Posterior cingulate gyrus (tissue), 11 donors: ENCODE measurements at regions not wholly inside any gene's neighbourhood (a gene's known extent, or its start where the extent isn't known, plus 50 kb on each side); places are given as distances from the start of the nearest gene placed in this dataset.
"Not testable (repeated sequence)": the region's sequence is repeated elsewhere in the genome, so short reads cannot be mapped to it uniquely, and the experiment has no call there.

Source experiments
- DNase-seq, 10 donors: peaks; one replicate each; pipeline versions ENCODE4 v3.0.0 to v3.0.0-alpha.2; 2020 to 2021; ENCODE audit warnings: mixed read lengths in 3 of 10
- intact Hi-C: fragments of 100-400 bp; cut with DNase I; formaldehyde crosslinking; loops from one replicate; pipeline ENCODE4 v1.15.1; 2023

DNA sequence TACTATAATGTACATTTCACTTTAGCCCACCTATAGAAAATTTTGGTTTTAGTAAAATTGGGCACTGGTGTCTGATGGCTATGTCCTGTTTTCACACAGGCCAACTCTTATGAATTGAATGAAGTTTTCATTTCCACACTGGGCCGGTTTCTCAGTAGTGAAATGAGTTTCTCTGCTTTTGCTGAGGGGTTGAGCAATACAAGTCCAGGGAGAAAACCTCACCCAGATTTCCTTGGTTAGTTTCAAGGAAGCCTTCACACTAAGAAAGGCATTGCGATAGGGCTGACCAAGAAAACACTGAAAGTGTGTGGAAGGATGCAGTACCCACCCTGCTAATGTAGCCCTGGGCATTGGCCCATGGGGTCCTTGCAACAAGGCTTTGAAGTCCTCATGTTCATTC, 331.5 kb upstream of the CFAP20DC start:
- DNase-seq, result peak in 1 of 10 donors; percentile 19
- intact Hi-C loops, result no loop called here

DNA sequence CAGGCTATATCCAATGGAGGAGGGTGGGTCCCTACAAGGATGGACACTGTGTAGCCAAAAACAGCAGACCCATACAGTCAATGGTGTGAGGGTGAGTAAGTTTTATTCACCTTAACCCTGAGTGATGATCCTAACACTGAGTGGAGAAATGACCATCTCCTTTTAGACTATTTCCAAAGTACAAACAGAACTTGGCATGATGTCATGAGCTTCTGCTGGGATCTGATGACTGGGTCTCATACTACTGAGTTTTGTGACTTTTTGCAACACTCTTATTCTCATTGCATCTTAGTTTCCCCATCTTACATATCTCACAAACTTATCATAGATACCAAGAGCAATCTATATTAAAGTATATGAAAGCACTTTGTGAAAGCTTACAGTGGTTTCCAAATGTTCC, 330.3 kb upstream of the CFAP20DC start:
- intact Hi-C loops, result no loop called here
- DNase-seq, result no peak

DNA sequence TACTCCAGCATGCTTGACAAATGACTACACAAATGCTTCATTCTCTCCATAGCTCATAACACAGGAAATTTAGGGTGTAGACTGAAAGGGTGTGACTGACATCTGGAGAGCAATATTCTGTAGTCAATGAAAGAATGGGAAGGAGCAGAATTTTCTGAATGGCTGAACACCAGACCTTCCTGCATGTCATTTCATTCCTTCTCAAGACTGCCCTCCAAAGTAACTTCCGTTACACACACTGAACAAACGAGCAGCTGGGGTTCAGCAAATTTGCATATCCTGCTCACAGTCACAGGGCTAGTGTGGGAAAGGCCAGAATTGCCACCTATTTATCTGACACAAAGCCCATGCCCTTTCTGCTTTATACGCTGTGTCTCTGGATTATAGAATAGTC, 325.0 kb upstream of the CFAP20DC start:
- intact Hi-C loops, result no loop called here
- no peak for DNase-seq

DNA sequence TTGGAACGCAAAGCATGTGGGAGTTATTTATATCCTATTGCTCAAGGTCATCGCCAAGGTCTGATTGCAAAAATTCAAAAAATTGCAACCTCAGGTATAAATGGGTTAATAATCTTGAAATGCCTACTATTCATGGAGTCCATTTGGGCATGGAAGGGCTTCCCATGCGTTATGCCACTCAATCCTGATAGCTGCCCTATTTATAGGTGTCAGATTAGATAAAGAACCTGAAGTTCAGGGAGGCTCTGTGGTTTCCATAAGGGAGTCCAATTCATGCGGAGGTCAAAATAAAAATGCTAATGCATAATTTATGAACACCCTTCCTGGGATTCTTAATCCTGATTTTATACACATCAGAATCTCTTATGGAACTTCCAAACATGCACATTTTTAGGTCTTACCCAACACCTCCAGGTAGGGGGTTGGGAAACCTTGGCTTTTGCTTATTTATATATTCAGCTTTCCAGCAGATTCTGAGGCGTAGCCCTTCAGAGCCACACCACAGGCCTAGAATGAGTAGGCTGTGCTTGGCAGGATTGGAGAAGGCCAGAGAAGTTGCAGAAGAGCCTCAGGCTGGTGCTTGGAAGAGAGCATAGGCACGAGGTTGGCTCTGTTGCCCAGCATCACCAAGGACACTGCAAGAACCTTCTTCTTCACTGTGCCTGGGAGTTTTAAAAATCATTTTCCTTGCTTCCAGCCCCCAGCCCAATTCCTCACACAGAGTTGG, 324.4 kb upstream of the CFAP20DC start:
- intact Hi-C loops, result no loop called here
- no peak for DNase-seq

DNA sequence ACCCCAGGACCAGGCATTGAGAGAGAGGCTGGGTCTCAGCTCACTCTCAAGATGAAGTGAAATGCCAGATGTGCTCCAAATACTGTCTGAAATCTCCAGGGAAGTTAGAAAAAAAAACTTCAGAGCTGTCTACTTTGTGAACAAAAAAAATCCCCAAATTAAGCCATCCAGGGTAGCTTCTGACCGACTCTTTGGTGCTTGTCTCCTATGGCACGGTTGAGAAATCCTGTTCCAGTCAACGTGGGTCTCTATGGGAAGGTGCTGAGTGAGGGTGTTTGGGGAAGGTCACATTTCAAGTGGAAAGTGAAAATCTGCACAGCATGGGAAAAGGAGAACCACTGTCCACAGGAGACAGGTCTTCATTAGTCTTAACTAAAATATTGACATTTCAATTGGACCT, 322.5 kb upstream of the CFAP20DC start:
- DNase-seq, result no peak
- intact Hi-C loops, result no loop called here

DNA sequence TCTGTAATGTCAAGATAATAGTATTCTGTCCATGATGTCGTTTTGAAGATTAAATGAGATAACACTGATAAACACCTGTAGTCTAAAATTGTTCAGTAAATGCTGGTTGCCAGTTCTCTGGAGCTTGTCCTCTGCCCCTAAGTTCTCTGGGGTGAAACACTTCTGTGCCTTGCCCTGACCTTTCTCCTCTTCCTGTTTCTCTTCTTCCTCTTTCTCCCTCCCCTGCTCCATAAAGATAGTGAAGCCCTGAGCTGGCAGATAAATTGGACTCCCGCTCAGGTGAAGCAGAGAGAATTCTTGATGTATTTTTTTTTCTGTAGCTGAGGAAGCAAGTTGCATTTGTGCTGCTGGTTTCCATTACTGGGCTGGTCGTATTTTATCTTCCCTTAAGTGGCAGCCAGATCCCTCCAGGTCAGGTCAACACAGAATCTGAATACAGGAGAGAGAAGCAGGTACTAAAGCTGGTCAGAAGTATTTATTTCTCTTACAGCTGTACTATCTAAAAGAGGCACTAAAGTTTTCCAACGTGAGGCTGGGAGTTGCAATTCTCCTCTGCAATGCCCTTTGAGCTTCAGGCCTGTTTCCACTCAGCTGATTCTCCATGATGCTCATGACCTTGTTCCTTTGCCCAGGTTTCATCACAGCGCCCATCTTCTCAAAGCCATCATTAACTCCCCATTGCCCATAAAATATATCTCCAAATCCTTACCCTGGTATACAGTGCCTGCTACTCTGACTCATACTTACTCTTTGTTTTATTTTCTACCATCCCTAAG, 319.3 kb upstream of the CFAP20DC start:
- intact Hi-C loops, result no loop called here
- no peak for DNase-seq

DNA sequence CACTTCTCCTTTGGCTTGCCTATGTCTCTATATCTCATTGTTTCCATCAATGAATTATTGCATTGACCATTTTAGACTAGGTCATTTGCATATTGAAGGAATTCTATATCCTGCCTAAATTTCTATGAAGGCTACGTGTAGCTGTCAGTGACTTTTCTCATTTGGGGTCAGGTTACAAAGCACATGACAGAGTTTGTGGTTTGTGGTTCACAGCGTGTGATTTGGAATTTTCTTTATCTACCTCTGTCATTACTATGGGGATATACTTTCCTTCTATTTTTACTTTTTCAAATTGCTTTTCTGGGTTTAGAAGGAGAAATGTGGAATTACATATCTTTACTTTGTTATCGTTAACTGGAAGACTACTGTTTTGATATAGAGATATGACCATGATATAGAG, 317.3 kb upstream of the CFAP20DC start:
- intact Hi-C loops, result no loop called here
- DNase-seq, result no peak

DNA sequence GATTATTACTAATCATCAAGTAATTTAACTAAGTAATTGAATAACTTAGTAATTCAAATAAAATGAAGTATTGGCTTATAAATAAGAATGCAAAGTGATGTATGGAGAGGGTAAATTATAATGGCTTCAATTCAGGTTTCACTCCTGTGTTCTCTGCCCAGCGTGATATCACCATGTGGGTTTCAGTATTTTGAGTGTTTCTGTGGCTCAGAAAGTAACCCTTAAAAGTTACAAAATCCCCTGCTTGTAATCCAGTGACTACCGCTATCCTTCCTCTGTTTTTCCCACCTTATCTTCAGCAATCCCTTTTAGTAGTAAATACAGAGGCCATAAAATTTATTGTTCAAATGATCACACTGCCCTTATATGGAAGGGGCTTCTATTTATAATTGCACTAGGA, 316.4 kb upstream of the CFAP20DC start:
- intact Hi-C loops, result no loop called here
- DNase-seq, result no peak

DNA sequence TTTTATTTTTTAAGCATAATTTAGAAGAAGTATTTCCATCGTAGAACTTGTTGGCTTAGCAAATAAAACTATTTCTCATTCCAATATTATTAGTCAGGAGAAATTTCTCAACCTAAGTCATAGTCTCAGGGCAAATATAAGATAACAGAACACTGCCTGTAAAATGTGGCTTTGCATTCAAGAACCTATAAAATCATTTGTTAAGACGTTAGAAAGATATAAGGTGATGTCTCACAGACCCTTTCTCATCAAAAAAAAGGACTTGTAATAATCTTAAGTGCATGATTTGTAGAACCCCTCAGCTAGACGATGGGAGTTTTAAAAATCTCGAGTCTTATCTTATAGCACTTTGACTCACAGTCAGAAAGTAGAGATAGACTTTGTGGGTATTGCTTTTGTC, 314.7 kb upstream of the CFAP20DC start:
- intact Hi-C loops, result no loop called here
- DNase-seq, result no peak

DNA sequence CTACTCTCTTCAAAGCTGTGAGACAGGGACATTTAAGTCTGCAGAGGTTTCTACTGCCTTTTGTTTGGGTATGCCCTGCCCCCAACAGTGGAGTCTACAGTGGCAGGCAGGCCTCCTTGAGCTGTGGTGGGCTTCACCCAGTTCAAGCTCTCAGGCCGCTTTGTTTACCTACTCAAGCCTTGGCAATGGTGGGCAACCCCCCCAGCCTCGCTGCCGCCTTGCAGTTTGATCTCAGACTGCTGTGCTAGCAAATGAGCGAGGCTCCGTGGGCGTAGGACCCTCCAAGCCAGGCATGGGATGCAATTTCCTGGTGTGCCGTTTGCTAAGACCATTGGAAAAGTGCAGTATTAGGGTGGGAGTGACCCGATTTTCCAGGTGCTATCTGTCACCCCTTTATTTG, 310.5 kb upstream of the CFAP20DC start:
- peak in 1 of 10 donors; percentile 72 for DNase-seq

DNA sequence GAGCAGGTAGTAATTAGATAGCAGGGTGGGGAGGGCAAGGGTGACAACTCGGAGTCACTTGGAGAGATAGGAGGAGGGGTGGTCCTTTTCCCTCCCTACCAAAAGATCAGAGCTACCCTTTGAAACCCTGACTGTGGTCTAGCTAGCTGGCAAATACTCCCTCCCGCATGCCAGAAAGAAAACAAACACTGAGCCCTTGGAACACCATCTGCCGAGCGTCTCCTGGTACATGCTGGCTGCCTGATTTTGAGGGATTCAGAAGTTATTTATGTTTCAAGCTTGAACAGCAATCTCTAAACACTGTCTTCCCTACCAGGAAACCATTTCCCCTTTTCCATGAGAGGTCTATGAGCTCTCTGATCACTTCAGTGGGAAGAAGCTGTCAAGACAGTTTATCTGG, 291.6 kb upstream of the CFAP20DC start:
- intact Hi-C loops, result no loop called here
- peak in 3 of 10 donors; percentile 10 to 71 (median 16) for DNase-seq

More for the DNA sequence above, 310.5 kb upstream of the CFAP20DC start:
- intact Hi-C loops, result not testable (repeated sequence)

DNA sequence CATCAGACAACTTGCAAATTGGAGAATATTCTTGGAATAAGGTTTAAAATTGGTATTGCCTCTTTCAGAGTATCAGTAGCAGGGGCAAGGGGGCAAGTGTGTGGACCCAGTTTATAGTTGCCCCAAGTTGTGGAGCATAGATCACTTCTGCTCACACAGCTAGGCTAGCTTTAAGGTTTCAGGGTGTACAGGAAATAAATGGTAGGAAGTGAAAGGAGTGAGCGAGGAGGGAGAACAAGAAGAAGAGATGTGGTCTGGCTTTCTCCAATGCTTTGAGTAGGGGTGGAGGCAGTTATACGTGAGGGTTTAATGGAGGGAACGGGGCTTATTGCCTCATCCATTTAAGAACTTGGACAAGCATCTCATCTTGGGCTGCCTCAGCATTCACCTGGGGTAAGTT, 290.0 kb upstream of the CFAP20DC start:
- DNase-seq, result no peak
- intact Hi-C loops, result no loop called here

DNA sequence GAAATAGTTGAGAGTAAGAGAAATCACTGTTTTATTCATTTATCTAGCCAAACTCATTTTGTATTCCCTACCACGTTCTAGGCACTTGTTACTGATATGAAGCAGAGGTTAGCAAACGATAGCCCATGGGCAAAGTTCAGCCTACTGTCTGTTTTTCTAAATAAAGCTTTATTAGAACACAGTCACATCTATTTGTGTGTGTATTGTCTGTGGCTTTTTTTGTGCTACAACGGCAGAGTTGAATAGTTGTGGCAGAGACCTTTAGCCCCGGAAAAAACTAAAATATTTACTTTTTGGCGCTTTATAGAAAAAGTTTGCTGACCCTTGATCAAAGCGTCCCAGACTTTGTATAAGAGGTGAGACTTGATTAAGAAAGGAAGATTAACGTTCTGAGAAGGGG, 289.1 kb upstream of the CFAP20DC start:
- DNase-seq, result no peak
- intact Hi-C loops, result no loop called here

DNA sequence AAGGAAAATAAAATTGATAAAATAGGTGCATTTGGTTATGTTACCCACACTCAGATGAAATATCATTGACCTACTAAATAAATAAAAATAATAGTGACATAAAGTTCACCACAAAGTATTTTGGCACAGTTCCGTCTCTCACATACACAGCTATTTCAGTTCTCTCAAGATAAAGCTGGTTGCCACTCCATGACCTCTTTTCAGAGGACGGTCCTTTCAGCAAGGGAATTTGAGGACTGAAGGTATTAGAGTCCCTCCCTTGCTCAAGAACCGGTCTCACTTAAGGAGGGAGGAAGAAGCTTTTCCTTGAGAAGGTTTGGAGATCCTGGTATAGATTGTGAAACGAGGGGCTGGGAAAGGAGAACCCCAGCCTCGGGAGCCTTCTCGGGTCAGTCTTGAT, 285.5 kb upstream of the CFAP20DC start:
- intact Hi-C loops, result no loop called here
- no peak for DNase-seq

DNA sequence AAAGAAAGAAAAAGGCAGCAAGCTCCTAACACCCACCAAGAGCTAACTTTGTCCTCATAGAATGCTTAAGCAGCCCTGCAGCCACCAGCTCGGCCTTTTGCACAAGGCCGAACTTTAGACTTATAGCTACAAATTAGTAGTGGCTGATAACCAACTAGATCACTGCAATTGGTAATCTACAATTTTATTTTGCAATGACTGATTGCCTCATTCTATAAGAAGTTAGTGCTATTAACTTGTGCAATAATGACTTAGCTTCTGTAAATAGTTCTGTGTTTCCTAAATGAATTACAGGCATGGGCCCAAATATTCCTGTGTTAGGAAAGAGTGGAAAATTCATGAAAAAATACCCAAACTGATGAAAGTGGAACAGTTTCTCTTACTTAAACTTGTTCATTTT, 284.8 kb upstream of the CFAP20DC start:
- DNase-seq, result no peak
- intact Hi-C loops, result no loop called here

DNA sequence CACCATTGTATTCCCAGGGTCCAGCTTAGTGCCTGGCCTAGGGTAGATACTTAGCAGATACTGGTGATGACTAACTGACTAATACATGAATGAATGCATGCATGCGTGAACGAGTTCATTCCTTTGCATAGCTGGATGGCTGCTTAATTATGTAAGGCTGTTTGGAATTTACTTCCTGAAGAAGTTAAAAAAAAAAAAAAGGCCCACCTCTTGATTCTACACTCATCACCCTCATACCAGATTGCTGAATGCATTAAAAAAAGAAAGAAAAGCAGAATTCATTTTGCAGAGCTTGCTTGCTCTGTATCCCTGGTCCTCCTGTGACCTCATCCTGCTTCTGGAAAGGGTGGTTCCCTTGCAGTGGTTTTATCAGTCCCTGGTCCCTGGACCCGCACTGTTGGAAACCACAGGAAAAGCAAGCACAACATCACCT, 277.6 kb upstream of the CFAP20DC start:
- DNase-seq, result no peak
- intact Hi-C loops, result no loop called here

DNA sequence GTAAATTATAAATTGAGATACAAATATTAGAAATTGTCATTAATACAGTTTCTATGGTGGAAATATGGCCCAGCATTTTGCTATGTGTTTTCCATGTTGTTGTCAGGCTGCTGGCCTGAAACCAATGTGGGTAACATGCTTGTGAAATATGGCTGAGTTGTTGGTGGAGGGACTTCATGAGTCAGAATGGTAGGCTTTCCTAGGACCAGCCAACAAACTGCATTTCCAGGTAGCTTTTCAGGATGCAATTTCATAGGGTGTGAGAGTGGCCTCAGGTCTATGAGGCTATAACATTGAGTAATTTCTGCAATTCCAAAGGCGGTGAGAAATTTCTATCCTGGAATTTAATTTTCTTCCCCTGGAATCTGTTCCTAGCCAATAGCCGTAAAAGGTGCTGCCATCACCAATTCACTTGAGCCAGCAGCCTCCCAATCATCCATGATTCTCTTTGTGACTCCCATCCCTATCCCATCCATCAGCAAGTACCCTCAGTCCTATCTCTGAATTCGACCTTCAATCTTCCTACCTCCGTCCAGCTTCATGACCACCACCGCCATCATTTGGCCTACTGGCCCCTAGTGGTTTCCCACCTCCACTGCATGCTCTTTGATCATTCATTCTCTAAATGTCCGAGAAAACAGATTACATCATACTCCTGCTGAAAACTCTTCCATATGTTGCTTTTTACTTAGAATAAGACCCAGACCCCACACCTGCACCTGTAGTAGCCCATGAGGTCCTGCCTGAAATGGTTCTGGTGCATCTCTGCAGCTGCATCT, 276.6 kb upstream of the CFAP20DC start:
- intact Hi-C loops, result no loop called here

DNA sequence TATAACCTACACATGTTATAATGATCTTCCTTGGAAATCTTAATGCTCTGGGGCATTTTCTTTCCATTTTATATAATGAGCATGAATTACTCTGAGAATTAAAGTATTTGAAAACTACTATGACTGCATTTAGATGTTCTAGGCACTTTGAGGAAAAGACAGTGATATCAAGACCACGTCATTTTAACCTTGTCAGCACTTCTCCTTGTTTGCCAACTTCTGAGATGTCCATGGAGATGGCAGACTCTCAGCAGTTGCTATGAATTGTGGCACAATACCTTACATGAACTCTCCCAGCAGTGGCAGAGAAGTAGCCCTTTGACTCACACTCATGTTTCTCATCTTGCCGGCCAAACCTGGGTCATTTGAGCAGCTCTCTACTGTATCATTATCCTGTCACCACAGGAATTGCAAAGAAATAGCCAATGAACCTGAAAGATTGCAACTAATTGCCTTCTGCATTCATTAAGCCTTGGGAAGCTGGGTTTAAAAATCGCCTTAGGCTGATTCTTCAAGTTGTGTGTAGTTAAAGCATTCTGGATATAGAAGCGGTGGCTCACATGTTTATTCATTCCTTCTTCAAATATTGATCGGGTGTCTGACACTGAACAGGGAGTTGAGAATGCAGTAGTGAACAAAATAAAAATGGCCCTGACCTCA, 272.2 kb upstream of the CFAP20DC start:
- no peak for DNase-seq
- intact Hi-C loops, result no loop called here

More for the DNA sequence above, 276.6 kb upstream of the CFAP20DC start:
- DNase-seq, result no peak

DNA sequence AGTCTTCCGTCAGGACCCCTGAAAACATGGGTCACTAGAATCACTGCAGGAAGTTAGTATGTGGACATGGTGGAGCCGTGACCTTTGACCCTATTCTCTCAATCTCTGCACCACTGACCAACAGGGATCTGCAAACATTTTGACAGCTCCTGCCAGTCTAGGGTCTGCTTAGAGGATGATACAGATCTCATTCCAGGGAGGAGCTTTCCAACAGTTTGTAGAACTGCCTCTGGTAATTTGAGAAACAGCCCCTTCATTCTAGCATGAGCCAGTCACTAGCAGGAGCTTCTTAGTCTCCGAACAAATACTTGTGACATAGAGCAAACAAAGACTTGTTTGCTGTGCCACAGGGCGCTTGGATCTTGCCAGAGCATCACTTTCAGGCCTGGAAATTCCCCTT, 270.3 kb upstream of the CFAP20DC start:
- no peak for DNase-seq
- intact Hi-C loops, result no loop called here

DNA sequence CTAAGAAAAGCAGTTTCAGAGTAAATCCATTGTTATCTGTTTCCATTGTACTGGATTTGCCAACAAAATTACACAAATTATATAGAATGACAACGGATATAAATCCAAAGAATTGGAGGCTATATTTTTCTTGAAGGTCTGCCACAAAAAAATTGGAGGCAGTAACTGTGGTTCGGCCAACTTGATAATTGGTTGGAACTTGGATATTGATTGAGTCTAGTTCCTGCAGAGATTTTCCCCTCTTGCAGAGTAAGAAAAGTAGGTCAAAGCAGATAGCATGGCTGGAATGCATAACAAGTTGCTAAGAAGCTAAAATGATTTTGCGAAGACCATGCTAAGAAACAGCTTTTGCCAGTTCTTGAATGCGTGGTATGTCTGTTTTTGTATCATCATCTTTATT, 269.6 kb upstream of the CFAP20DC start:
- intact Hi-C loops, result no loop called here
- no peak for DNase-seq

DNA sequence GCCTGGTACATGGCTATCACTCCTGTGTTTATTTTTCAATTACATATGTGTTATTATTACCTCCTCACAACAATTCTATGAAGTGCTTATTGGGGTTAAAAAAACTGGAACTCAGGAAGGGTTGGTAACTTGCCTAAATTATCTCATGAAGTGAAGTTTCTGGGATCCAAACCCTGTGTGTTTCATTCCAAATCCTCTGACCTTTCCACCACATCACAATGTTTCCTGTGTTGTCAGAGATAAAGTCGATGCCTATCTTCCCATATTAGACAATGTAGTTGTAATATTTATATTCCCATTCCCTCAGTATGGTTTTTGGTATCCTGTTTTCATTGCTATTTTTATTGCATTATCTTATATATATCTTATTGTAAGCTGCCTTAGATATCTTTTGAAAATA, 269.1 kb upstream of the CFAP20DC start:
- DNase-seq, result no peak
- intact Hi-C loops, result no loop called here
